B cell (primary cell): ENCODE measurements at regions not wholly inside any gene's neighbourhood (a gene's known extent, or its start where the extent isn't known, plus 50 kb on each side); places are given as distances from the start of the nearest gene placed in this dataset.

ENCODE experiments used
- ATAC-seq: fragments of 200-7000 bp; cut with Tn5 transposase; one replicate; pipeline ENCODE4 v1.10.0; 2021; ENCODE audit warnings: low read depth, mild to moderate bottlenecking, moderate number of reproducible peaks, moderate library complexity
- CTCF ChIA-PET: fragments of 350-600 bp; sonication (Branson Sonifier 250); formaldehyde crosslinking; loops from one replicate; lab custom pipeline; 2021; ENCODE audit warnings: antibody characterized with exemption, inconsistent platforms; lab: Charles Lee
- POLR2A ChIA-PET: fragments of 350-600 bp; sonication (Branson Sonifier 250); formaldehyde crosslinking; loops from one replicate; lab custom pipeline; 2021; ENCODE audit warnings: antibody characterized with exemption; lab: Charles Lee
- DNase-seq: peaks from one replicate; pipeline ENCODE4 v3.0.0; 2013
- H2AFZ ChIP-seq: 2 replicates; pipeline ENCODE4 v1.6.1; 2012; ENCODE audit warnings: mild to moderate bottlenecking, low read depth, low read length; ENCODE audit not compliant: insufficient read depth, poor library complexity, severe bottlenecking
- H3K27ac ChIP-seq, 2 donors: 1 replicate in 1 of 2; 2 replicates in 1 of 2; pipeline ENCODE4 v1.5.1; 2012 to 2013; ENCODE audit warnings: low read length in 2 of 2, mild to moderate bottlenecking in 2 of 2, moderate library complexity in 1 of 2
- H3K27me3 ChIP-seq, 4 experiments: fragments of 200-600 bp in 1 of 4; sonication (generic) in 1 of 4; replicated peaks in 1 of 4; 1 replicate in 2 of 4; 2 replicates in 2 of 4; pipeline versions ENCODE4 v1.6.1 to v1.7.0; 2013 to 2016; ENCODE audit warnings: low read length in 3 of 4, mild to moderate bottlenecking in 2 of 4, mixed read lengths in 1 of 4, moderate library complexity in 1 of 4; ENCODE audit not compliant: insufficient read depth in 4 of 4, control insufficient read depth in 3 of 4; ENCODE audit errors: control extremely low read depth in 1 of 4
- H3K36me3 ChIP-seq, 2 experiments: replicated peaks in 1 of 2; 1 replicate in 1 of 2; 2 replicates in 1 of 2; pipeline versions ENCODE4 v1.6.1 to v1.7.1; 2013; ENCODE audit warnings: low read length in 1 of 2; ENCODE audit not compliant: insufficient read depth in 2 of 2, control insufficient read depth in 1 of 2; ENCODE audit errors: control extremely low read depth in 1 of 2, extremely low read depth in 1 of 2
- H3K4me1 ChIP-seq, 2 donors: fragments of 200-600 bp in 1 of 2; sonication (generic) in 1 of 2; 1 replicate in 1 of 2; 2 replicates in 1 of 2; pipeline versions ENCODE4 v1.5.1 to v1.6.1; 2013 to 2017; ENCODE audit warnings: low read length in 2 of 2; ENCODE audit not compliant: control insufficient read depth in 2 of 2, insufficient read depth in 2 of 2
- H3K4me2 ChIP-seq: replicated peaks from 2 replicates; pipeline ENCODE3; 2012; ENCODE audit warnings: mild to moderate bottlenecking, low read depth, low read length; ENCODE audit not compliant: poor library complexity, severe bottlenecking
- H3K4me3 ChIP-seq, 5 experiments: fragments of 200-600 bp in 1 of 5; sonication (generic) in 1 of 5; 1 replicate in 3 of 5; 2 replicates in 2 of 5; pipeline versions ENCODE4 v1.5.1 to v1.7.0; 2011 to 2016; ENCODE audit warnings: low read length in 4 of 5, mild to moderate bottlenecking in 4 of 5, low read depth in 2 of 5, control low read depth in 1 of 5, moderate library complexity in 1 of 5; ENCODE audit not compliant: insufficient read depth in 1 of 5; ENCODE audit errors: control extremely low read depth in 1 of 5, extremely low read depth in 1 of 5
- H3K79me2 ChIP-seq: fragments of 200-600 bp; sonication (generic); one replicate; pipeline ENCODE4 v1.6.0; 2016; ENCODE audit warnings: low read length; ENCODE audit not compliant: control insufficient read depth, insufficient read depth
- H3K9ac ChIP-seq: fragments of 200-600 bp; sonication (generic); 2 replicates; pipeline ENCODE4 v1.6.1; 2017; ENCODE audit warnings: mild to moderate bottlenecking, low read length, moderate library complexity
- H3K9me3 ChIP-seq, 3 donors: one replicate each; pipeline versions ENCODE4 v1.6.1 to v1.7.1; 2013; ENCODE audit warnings: low read length in 2 of 3; ENCODE audit not compliant: control insufficient read depth in 2 of 3, insufficient read depth in 1 of 3; ENCODE audit errors: control extremely low read depth in 1 of 3
- H4K20me1 ChIP-seq: 2 replicates; pipeline ENCODE4 v1.6.0; 2012; ENCODE audit warnings: mild to moderate bottlenecking, low read length; ENCODE audit not compliant: insufficient read depth, control insufficient read depth, poor library complexity, severe bottlenecking
- H3K27ac Mint-ChIP-seq: one replicate; pipeline ENCODE4 v1.8.0; 2021; ENCODE audit warnings: mixed read lengths
- H3K27me3 Mint-ChIP-seq: one replicate; pipeline ENCODE4 v1.8.0; 2021; ENCODE audit warnings: mixed read lengths
- H3K4me1 Mint-ChIP-seq: one replicate; pipeline ENCODE4 v1.8.0; 2021; ENCODE audit warnings: mixed read lengths
- H3K4me3 Mint-ChIP-seq: one replicate; pipeline ENCODE4 v1.8.0; 2021; ENCODE audit warnings: mixed read lengths
- H3K9me3 Mint-ChIP-seq: one replicate; pipeline ENCODE4 v1.8.0; 2022; ENCODE audit warnings: mixed read lengths; ENCODE audit not compliant: insufficient read depth
- CTCF ChIP-seq: fragments of 200-600 bp; IDR thresholded peaks from one replicate; pipeline ENCODE4 v1.8.0; 2022; ENCODE audit warnings: antibody characterized with exemption, mild to moderate bottlenecking
- EZH2 ChIP-seq: IDR thresholded peaks from 2 replicates; pipeline ENCODE4 v1.6.1; 2012; ENCODE audit warnings: borderline replicate concordance, low read depth, mild to moderate bottlenecking, moderate library complexity, low read length; ENCODE audit not compliant: insufficient read depth, poor library complexity, severe bottlenecking
- WGBS: methylation state at CpG from one replicate; pipeline ENCODE4 v1.1.5; 2013; ENCODE audit warnings: missing lambda C conversion rate; ENCODE audit not compliant: insufficient coverage; 5-methylcytosine and 5-hydroxymethylcytosine counted together
- intact Hi-C: fragments of 100-400 bp; cut with micrococcal nuclease; formaldehyde crosslinking; loops from one replicate; pipeline ENCODE4 v1.10.0; 2022

GRCh38 chr1:217251121-217251520, 379.8 kb downstream of the GPATCH2 start:
- Mint-ChIP-seq H3K9me3 (no peaks in the 10 kb centered on the region), H3K27ac (no peak overlapping the region), H3K27me3 (no peaks in the 10 kb centered on the region), H3K4me1 (no peaks in the 10 kb centered on the region), H3K4me3 (no peak overlapping the region)
- no peak overlapping the region for H3K9ac ChIP-seq
- H3K4me3 ChIP-seq: no peak overlapping the region
- H3K36me3 ChIP-seq: no peaks in the 10 kb centered on the region
- intact Hi-C loops: no loop called here
- no peaks in the 10 kb centered on the region for H3K27me3 ChIP-seq
- no CpG with 5 or more reads among the region's 1 CpG for WGBS
- no peak overlapping the region for H2AFZ ChIP-seq
- ChIA-PET POLR2A (no interaction called here), CTCF (no interaction called here)
- H3K4me1 ChIP-seq: no peaks in the 10 kb centered on the region
- TF ChIP-seq CTCF (no peak), EZH2 (no peak)
- no peaks in the 10 kb centered on the region for H4K20me1 ChIP-seq
- no peak overlapping the region for H3K27ac ChIP-seq
- H3K9me3 ChIP-seq: peaks cover 0 to 1% (median 0%) of the 10 kb centered on the region in 3 donors
- H3K79me2 ChIP-seq: no peaks in the 10 kb centered on the region
- ATAC-seq (no peak), DNase-seq (no peak)
- H3K4me2 ChIP-seq: no peak overlapping the region

- H3K79me2 ChIP-seq: no peaks in the 10 kb centered on the region
- Mint-ChIP-seq H3K4me3 (no peak overlapping the region), H3K27ac (no peak overlapping the region), H3K4me1 (no peaks in the 10 kb centered on the region), H3K27me3 (no peaks in the 10 kb centered on the region), H3K9me3 (no peaks in the 10 kb centered on the region)
- no peaks in the 10 kb centered on the region for H3K4me1 ChIP-seq
- WGBS: 83% methylated on average over 1 of the region's 3 CpGs
- no peaks in the 10 kb centered on the region for H3K36me3 ChIP-seq
- DNase-seq (no peak), ATAC-seq (no peak)
- TF ChIP-seq CTCF (no peak), EZH2 (no peak)
- no peak overlapping the region for H3K27ac ChIP-seq
- no peak overlapping the region for H3K9ac ChIP-seq
- H2AFZ ChIP-seq: no peak overlapping the region
- intact Hi-C loops: no loop called here
- ChIA-PET CTCF (no interaction called here), POLR2A (no interaction called here)
- no peak overlapping the region for H3K4me3 ChIP-seq
- no peaks in the 10 kb centered on the region for H3K27me3 ChIP-seq
- peaks cover 0 to 1% (median 0%) of the 10 kb centered on the region in 3 donors for H3K9me3 ChIP-seq
- no peaks in the 10 kb centered on the region for H4K20me1 ChIP-seq
- H3K4me2 ChIP-seq: no peak overlapping the region
Observed at GRCh38 chr1:217249857-217250256, 381.0 kb downstream of the GPATCH2 start.
